Omental fat pad (tissue), 3 donors: ENCODE measurements at regions not wholly inside any gene's neighbourhood (a gene's known extent, or its start where the extent isn't known, plus 50 kb on each side); places are given as distances from the start of the nearest gene placed in this dataset.
A peak's percentile ranks its signal among the peaks of the same experiment; 100 is the strongest.

Source experiments
- ATAC-seq: fragments of 150-250 bp; one replicate; pipeline ENCODE4 v1.9.1; 2016; ENCODE audit warnings: mild to moderate bottlenecking, moderate library complexity; ENCODE audit not compliant: low FRiP score
- DNase-seq: peaks from one replicate; pipeline ENCODE4 v3.0.0-alpha.2; 2019; ENCODE audit warnings: low spot score
- CTCF ChIP-seq, 3 donors: fragments of 450-650 bp; IDR thresholded peaks; one replicate each; pipeline ENCODE4 v1.5.1; 2016 to 2017; ENCODE audit warnings: antibody characterized with exemption in 3 of 3, mild to moderate bottlenecking in 3 of 3, moderate library complexity in 2 of 3

- no peak for TF ChIP-seq CTCF (IDR thresholded peaks at IDR 0.05)
- ATAC-seq (no peak), DNase-seq (peak; percentile 3)
Measured at GRCh38 chr14:101465795-101466448, 95.4 kb upstream of the DIO3 start.

- peak; percentile 16 for DNase-seq
- no peak for TF ChIP-seq CTCF (IDR thresholded peaks at IDR 0.05)
Measured at GRCh38 chr14:101466456-101467180, 94.7 kb upstream of the DIO3 start.

GRCh38 chr14:101467181-101467926 is 93.9 kb upstream of the DIO3 start:
- DNase-seq (peak; percentile 18), ATAC-seq (no peak)
- no peak for TF ChIP-seq CTCF (IDR thresholded peaks at IDR 0.05)

More at GRCh38 chr14:101466456-101467180, 94.7 kb upstream of the DIO3 start:
- ATAC-seq, result no peak

GRCh38 chr14:101469382-101470247 is 91.7 kb upstream of the DIO3 start:
- peak; percentile 10 for DNase-seq
- TF ChIP-seq CTCF (IDR thresholded peaks at IDR 0.05), result no peak

GRCh38 chr14:101470266-101470665 is 91.0 kb upstream of the DIO3 start:
- TF ChIP-seq CTCF (IDR thresholded peaks at IDR 0.05), result no peak
- ATAC-seq (no peak), DNase-seq (peak; percentile 8)

More at GRCh38 chr14:101469382-101470247, 91.7 kb upstream of the DIO3 start:
- no peak for ATAC-seq

GRCh38 chr14:101471723-101472517 is 89.4 kb upstream of the DIO3 start:
- no peak for ATAC-seq
- no peak for TF ChIP-seq CTCF (IDR thresholded peaks at IDR 0.05)
- DNase-seq, result peak; percentile 1
